ENCODE measurements at regions not wholly inside any gene's neighbourhood (a gene's known extent, or its start where the extent isn't known, plus 50 kb on each side); places are given as distances from the start of the nearest gene placed in this dataset.
"Not testable (repeated sequence)": the region's sequence is repeated elsewhere in the genome, so short reads cannot be mapped to it uniquely, and the experiment has no call there.

DNA sequence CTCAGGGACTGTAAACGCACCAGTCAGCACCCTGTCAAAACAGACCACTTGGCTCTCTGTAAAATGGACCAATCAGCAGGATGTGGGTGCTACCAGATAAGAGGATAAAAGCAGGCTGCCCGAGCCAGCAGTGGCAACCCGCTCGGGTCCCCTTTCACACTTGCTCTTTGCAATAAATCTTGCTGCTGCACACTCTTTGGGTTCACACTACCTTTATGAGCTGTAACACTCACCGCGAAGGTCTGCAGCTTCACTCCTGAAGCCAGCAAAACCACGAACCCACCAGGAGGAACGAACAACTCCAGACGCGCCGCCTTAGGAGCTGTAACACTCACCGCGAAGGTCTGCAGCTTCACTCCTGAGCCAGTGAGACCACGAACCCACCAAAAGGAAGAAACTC lies 260.9 kb downstream of the PCNX1 start:
- H3K4me2 ChIP-seq (ENCODE audit: insufficient read depth, insufficient read length, low read length); H4K8ac ChIP-seq (replicated peaks; ENCODE audit: insufficient read length, low read depth, low read length); DNase-seq; H3K27me3 Mint-ChIP-seq (ENCODE audit: low read depth); H3K18ac ChIP-seq (ENCODE audit: insufficient read length, low read depth, low read length); H2BK15ac ChIP-seq (ENCODE audit: low read depth, low read length); H4K20me1 ChIP-seq (ENCODE audit: control insufficient read depth, insufficient read depth, insufficient read length); H3K27ac Mint-ChIP-seq; H2BK120ac ChIP-seq (ENCODE audit: low read depth, low read length, poor library complexity, severe bottlenecking); H2AK5ac ChIP-seq (ENCODE audit: insufficient read length, low read length); H2BK20ac ChIP-seq (ENCODE audit: low read depth, low read length, poor library complexity, severe bottlenecking); H2BK12ac ChIP-seq (ENCODE audit: insufficient read length, low read depth, low read length); H3K79me1 ChIP-seq (ENCODE audit: insufficient read depth, low read depth, low read length, poor library complexity, severe bottlenecking); H2AFZ ChIP-seq (ENCODE audit: low read length); H3K14ac ChIP-seq (ENCODE audit: insufficient read depth, low read length); H2BK5ac ChIP-seq (ENCODE audit: insufficient read length, low read length); H4K5ac ChIP-seq (ENCODE audit: insufficient read length, low read depth, low read length); H3K56ac ChIP-seq (ENCODE audit: insufficient read length, low read depth, low read length); H3K23me2 ChIP-seq (ENCODE audit: insufficient read length, low read depth, low read length, poor library complexity, severe bottlenecking); H4K91ac ChIP-seq (ENCODE audit: insufficient read length, low read depth, low read length); H3K23ac ChIP-seq (ENCODE audit: insufficient read length, low read depth, low read length); H3K9ac ChIP-seq (ENCODE audit: extremely low read depth, insufficient read length, low read length); H3K4ac ChIP-seq (ENCODE audit: low read depth, low read length); H3K9me3 Mint-ChIP-seq; H3K4me3 Mint-ChIP-seq; H3K27me3 ChIP-seq (ENCODE audit: insufficient read depth, low read length); H3K36me3 Mint-ChIP-seq (ENCODE audit: insufficient read depth in 1 of 3, low read depth in 3 of 3); H3K9me3 ChIP-seq (ENCODE audit: control insufficient read depth, low read depth, low read length); H3T11ph ChIP-seq (ENCODE audit: low read length); H3K4me1 ChIP-seq (ENCODE audit: insufficient read depth, low read length); H3K27ac ChIP-seq (ENCODE audit: insufficient read length, low read depth, low read length); H3K79me2 ChIP-seq (ENCODE audit: insufficient read depth, low read length): not testable (repeated sequence)
- no CpG with 5 or more reads among the region's 14 CpGs for WGBS (ENCODE audit: extremely low coverage, insufficient read length, low lambda C conversion rate)
- peaks cover 9 to 13% of the 10 kb centered on the region in 2 experiments for H3K4me1 Mint-ChIP-seq
